Psoas muscle (tissue), 7 donors: ENCODE measurements at regions not wholly inside any gene's neighbourhood (a gene's known extent, or its start where the extent isn't known, plus 50 kb on each side); places are given as distances from the start of the nearest gene placed in this dataset.

Source experiments
- ATAC-seq, 4 donors: fragments of 200-7000 bp; cut with Tn5 transposase; one replicate each; pipeline ENCODE4 v1.9.1; 2020; ENCODE audit warnings: moderate library complexity in 3 of 4, mild to moderate bottlenecking in 2 of 4
- DNase-seq, 2 donors: peaks; one replicate each; pipeline ENCODE4 v3.0.0-alpha.2; 2020
- H3K27ac ChIP-seq: fragments of 200-600 bp; one replicate; pipeline ENCODE4 v1.8.0; 2022
- H3K27me3 ChIP-seq, 3 donors: fragments of 200-600 bp in 1 of 3; one replicate each; pipeline versions ENCODE4 v1.6.1 to v1.8.0; 2013 to 2022; ENCODE audit warnings: low read length in 2 of 3, mild to moderate bottlenecking in 2 of 3, moderate library complexity in 1 of 3; ENCODE audit not compliant: insufficient read depth in 3 of 3
- H3K36me3 ChIP-seq, 2 donors: fragments of 200-600 bp in 1 of 2; one replicate each; pipeline versions ENCODE4 v1.6.1 to v1.8.0; 2013 to 2022; ENCODE audit warnings: low read depth in 1 of 2, mild to moderate bottlenecking in 1 of 2, moderate library complexity in 1 of 2; ENCODE audit not compliant: insufficient read depth in 1 of 2
- H3K4me1 ChIP-seq: fragments of 200-600 bp; one replicate; pipeline ENCODE4 v1.8.0; 2022
- H3K4me3 ChIP-seq: fragments of 200-600 bp; one replicate; pipeline ENCODE4 v1.8.0; 2022; ENCODE audit warnings: mild to moderate bottlenecking
- H3K9me3 ChIP-seq: fragments of 200-600 bp; one replicate; pipeline ENCODE4 v1.8.0; 2022
- CTCF ChIP-seq: fragments of 200-600 bp; IDR thresholded peaks from one replicate; pipeline ENCODE4 v1.8.0; 2022; ENCODE audit warnings: antibody characterized with exemption
- WGBS, 3 donors: extraction: QIAGEN DNeasy Blood & Tissue Kit; methylation state at CpG; one replicate each; pipeline versions ENCODE4 v1.1.6 to v1.1.7; 2013; 5-methylcytosine and 5-hydroxymethylcytosine counted together
- intact Hi-C, 2 donors: fragments of 100-400 bp; cut with DNase I; formaldehyde crosslinking; loops; one replicate each; pipeline versions ENCODE4 v1.11.0 to v1.14.2; 2022
- donor health status: healthy with polysubstance abuse.
- donor health status: DM: no; HTN: no; CAD: no; lungs with moderate emphysema.
- donor health status: Bipolar disorder and iron deficiency.
- donor health status: healthy.
- donor health status: DM: yes; HTN: yes; CAD: no.
- donor health status: DM: no; HTN: no; CAD: no.
- donor health status: DM: yes; HTN: yes; CAD: no.

GRCh38 chr2:30371772-30372373 lies 75.2 kb upstream of the LCLAT1 start:
- no peak for TF ChIP-seq CTCF
- WGBS, 3 donors, result 42 to 60% (median 60%) methylated on average over 6 of the region's 6 CpGs
- ATAC-seq (peak in 1 of 4 donors; percentile 66), DNase-seq (no peak)
- intact Hi-C loops, result no loop called here
- H3K4me1 ChIP-seq, result no peaks in the 10 kb centered on the region
- no peaks in the 10 kb centered on the region for H3K9me3 ChIP-seq
- no peak overlapping the region for H3K27ac ChIP-seq
- no peaks in the 10 kb centered on the region for H3K36me3 ChIP-seq
- H3K4me3 ChIP-seq, result no peak overlapping the region
- no peaks in the 10 kb centered on the region for H3K27me3 ChIP-seq

GRCh38 chr2:30372826-30373225 lies 74.2 kb upstream of the LCLAT1 start:
- Histone ChIP-seq H3K4me1 (no peaks in the 10 kb centered on the region), H3K9me3 (no peaks in the 10 kb centered on the region), H3K36me3 (no peaks in the 10 kb centered on the region), H3K4me3 (no peak overlapping the region), H3K27me3 (no peaks in the 10 kb centered on the region), H3K27ac (no peak overlapping the region)
- DNase-seq (no peak), ATAC-seq (no peak)
- intact Hi-C loops, result no loop called here
- no peak for TF ChIP-seq CTCF

GRCh38 chr2:30373881-30374302 lies 73.2 kb upstream of the LCLAT1 start:
- no peak for TF ChIP-seq CTCF
- WGBS, 3 donors, result 78 to 84% (median 82%) methylated on average over 9 of the region's 9 CpGs
- Histone ChIP-seq H3K27me3 (no peaks in the 10 kb centered on the region), H3K4me1 (no peaks in the 10 kb centered on the region), H3K36me3 (no peaks in the 10 kb centered on the region), H3K9me3 (no peaks in the 10 kb centered on the region), H3K4me3 (no peak overlapping the region), H3K27ac (no peak overlapping the region)
- intact Hi-C loops, result no loop called here
- ATAC-seq (no peak), DNase-seq (no peak)

- no peak for ATAC-seq
- no peak overlapping the region for H3K27ac ChIP-seq
- H3K27me3 ChIP-seq, result no peaks in the 10 kb centered on the region
- intact Hi-C loops, result no loop called here
- no peaks in the 10 kb centered on the region for H3K9me3 ChIP-seq
- no peaks in the 10 kb centered on the region for H3K4me1 ChIP-seq
- H3K36me3 ChIP-seq, result no peaks in the 10 kb centered on the region
- DNase-seq, result no peak
- no peak overlapping the region for H3K4me3 ChIP-seq
- TF ChIP-seq CTCF, result no peak
- WGBS, 3 donors, result 82 to 94% (median 88%) methylated on average over 2 of the region's 2 CpGs
Observed at GRCh38 chr2:30374380-30374779, 72.7 kb upstream of the LCLAT1 start.

- TF ChIP-seq CTCF, result no peak
- ATAC-seq, result no peak
- H3K27ac ChIP-seq, result no peak overlapping the region
- H3K4me1 ChIP-seq, result no peaks in the 10 kb centered on the region
- no peak overlapping the region for H3K4me3 ChIP-seq
- H3K27me3 ChIP-seq, result no peaks in the 10 kb centered on the region
- intact Hi-C loops, result no loop called here
- no peak for DNase-seq
- H3K9me3 ChIP-seq, result no peaks in the 10 kb centered on the region
- H3K36me3 ChIP-seq, result no peaks in the 10 kb centered on the region
Observed at GRCh38 chr2:30375915-30376314, 71.1 kb upstream of the LCLAT1 start.
